ENCODE measurements at regions not wholly inside any gene's neighbourhood (a gene's known extent, or its start where the extent isn't known, plus 50 kb on each side); places are given as distances from the start of the nearest gene placed in this dataset.

DNA sequence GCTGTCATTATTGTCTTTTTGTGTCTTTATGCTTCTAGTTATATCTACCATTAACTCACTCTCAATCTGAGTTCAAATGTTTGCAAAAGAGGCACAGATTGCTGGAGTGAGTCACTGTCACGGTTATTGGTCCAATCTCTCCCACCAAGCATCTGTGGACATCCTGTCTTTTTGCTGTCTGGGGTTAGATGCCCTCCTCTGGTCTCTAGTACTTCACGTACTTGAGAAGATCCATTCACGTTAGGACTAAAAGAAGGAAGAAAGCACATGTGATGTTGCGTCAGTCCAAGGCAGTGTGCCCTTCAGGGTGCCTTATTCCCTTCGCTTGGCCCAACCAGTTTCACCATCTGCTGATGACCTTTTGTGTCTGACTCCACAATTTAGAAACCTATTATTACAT, 72.3 kb upstream of the STXBP6 start:
- TF ChIP-seq TAF1 (IDR thresholded peaks at IDR 0.05; ENCODE audit: low read depth) (no peak), YY1 (IDR thresholded peaks at IDR 0.05; ENCODE audit: low read depth) (no peak), FOXM1 (IDR thresholded peaks at IDR 0.05; ENCODE audit: borderline replicate concordance, low read depth) (no peak), EP300 (IDR thresholded peaks at IDR 0.05; ENCODE audit: borderline replicate concordance) (no peak)
- TF ChIP-seq, protein P1, sequence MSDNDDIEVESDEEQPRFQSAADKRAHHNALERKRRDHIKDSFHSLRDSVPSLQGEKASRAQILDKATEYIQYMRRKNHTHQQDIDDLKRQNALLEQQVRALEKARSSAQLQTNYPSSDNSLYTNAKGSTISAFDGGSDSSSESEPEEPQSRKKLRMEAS (IDR thresholded peaks at IDR 0.05), result no peak
